ENCODE measurements at regions not wholly inside any gene's neighbourhood (a gene's known extent, or its start where the extent isn't known, plus 50 kb on each side); places are given as distances from the start of the nearest gene placed in this dataset.

GRCh38 chr21:35401476-35401875 lies 352.4 kb upstream of the RUNX1 start:
- DNase-seq (ENCODE audit: insufficient read length) (no peak), FAIRE-seq (no peak)
- TF ChIP-seq POLR2AphosphoS5 (IDR thresholded peaks at IDR 0.05; ENCODE audit: low read depth, low read length), result no peak
- TF ChIP-seq POLR2A (IDR thresholded peaks at IDR 0.05; ENCODE audit: low read depth, low read length), result no peak

DNA sequence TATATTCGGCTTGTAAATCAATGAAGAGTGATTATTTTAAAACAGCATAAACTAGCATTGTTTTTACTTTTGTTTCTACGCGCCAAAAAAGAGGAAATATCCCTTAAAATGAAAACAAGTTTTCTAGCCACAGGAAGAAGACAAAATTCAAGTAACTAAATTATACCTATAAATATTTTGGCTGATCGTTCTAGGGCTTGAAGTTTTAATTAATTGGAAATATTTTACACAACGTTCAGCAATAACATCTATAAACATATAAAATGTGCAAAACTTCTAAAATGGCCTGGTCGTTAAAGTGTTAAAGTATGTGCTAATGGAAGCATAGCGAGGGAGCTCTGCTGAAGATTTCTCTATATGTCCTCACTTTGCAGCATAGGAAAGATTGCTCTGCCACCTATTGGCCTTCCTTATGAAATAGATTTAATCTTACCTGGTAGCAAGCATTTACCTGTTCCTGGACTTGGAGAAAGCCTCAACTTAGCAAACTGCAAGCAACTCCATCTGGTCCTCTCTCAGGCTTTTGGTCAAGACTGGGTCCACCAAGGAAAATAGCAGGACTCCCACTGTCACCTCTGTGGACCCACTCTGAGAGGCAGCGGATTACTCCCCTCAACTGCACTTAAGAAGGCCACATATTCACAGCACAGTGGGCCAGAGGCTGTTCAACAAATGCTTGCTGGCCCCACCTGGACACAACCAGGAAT lies 351.3 kb upstream of the RUNX1 start:
- FAIRE-seq (no peak), DNase-seq (ENCODE audit: insufficient read length) (peak; percentile 11)
- TF ChIP-seq POLR2A (IDR thresholded peaks at IDR 0.05; ENCODE audit: low read depth, low read length) (no peak), TAF1 (IDR thresholded peaks at IDR 0.05; ENCODE audit: borderline replicate concordance, low read depth, low read length) (no peak), POLR2AphosphoS5 (IDR thresholded peaks at IDR 0.05; ENCODE audit: low read depth, low read length) (no peak)

- no peak for FAIRE-seq
- no peak for TF ChIP-seq TAF1 (IDR thresholded peaks at IDR 0.05; ENCODE audit: borderline replicate concordance, low read depth, low read length)
- TF ChIP-seq POLR2AphosphoS5 (IDR thresholded peaks at IDR 0.05; ENCODE audit: low read depth, low read length), result no peak
- no peak for TF ChIP-seq POLR2A (IDR thresholded peaks at IDR 0.05; ENCODE audit: low read depth, low read length)
Observed at GRCh38 chr21:35399706-35400105, 350.6 kb upstream of the RUNX1 start.

DNA sequence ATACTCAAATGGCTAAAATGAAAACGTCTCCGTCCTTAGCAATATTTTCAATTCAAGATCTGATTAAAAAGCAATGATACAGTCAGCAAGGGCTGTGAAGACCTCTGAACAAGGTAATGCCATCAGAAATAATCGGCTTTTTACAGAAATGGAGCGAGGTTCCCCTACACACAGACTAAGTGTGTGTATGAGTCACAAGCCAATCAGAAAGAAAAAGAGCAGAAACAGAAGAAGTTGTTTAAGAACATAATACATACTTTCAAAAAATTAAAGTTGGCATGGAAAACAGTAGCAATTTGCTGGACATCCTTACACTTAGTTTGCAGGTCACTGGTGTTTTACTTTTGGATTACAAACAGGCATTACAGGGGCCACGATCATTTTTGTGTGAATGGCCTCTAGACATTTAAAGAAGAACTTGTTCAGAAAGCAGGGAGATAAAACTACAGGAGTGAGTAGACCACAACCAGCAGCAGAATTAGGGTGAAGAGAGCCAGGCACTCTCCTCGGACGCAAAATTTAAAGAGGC lies 350.0 kb upstream of the RUNX1 start:
- TF ChIP-seq POLR2AphosphoS5 (IDR thresholded peaks at IDR 0.05; ENCODE audit: low read depth, low read length) (no peak), POLR2A (IDR thresholded peaks at IDR 0.05; ENCODE audit: low read depth, low read length) (no peak), TAF1 (IDR thresholded peaks at IDR 0.05; ENCODE audit: borderline replicate concordance, low read depth, low read length) (no peak)
- no peak for DNase-seq (ENCODE audit: insufficient read length)
- FAIRE-seq, result no peak

More at GRCh38 chr21:35399706-35400105, 350.6 kb upstream of the RUNX1 start:
- no peak for DNase-seq (ENCODE audit: insufficient read length)

DNA sequence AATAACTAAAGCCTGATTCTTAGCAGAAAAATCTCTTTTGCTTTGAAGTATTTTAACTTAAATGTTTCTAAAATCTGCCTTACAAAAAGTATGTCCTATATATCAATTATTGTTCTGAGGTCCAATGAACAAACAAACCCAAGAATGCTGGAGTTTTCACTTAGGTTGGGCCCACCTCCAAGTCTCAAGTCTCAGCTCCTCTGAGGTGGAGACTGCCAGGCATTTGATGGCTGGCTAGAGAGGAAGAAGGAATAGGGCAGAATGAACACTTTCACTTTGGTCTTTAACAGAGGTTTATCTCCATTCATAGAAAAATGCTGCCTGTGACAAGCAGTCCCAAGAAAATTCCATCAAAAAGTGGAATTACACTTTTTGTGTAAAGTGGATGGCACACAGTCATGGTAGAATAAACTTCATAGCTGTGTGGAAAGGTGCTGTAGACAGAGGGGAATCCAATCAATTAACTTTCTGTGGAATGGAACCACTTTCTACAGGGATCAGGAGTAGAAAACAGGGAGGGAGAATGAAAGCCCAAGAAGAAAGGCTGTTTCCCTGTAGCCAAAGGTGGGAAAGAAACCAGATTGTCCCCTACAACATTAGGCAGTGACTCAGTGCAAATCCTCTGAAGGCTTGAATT lies 349.4 kb upstream of the RUNX1 start:
- TF ChIP-seq POLR2A (IDR thresholded peaks at IDR 0.05; ENCODE audit: low read depth, low read length) (no peak), POLR2AphosphoS5 (IDR thresholded peaks at IDR 0.05; ENCODE audit: low read depth, low read length) (no peak), TAF1 (IDR thresholded peaks at IDR 0.05; ENCODE audit: borderline replicate concordance, low read depth, low read length) (no peak)
- FAIRE-seq (no peak), DNase-seq (ENCODE audit: insufficient read length) (no peak)

DNA sequence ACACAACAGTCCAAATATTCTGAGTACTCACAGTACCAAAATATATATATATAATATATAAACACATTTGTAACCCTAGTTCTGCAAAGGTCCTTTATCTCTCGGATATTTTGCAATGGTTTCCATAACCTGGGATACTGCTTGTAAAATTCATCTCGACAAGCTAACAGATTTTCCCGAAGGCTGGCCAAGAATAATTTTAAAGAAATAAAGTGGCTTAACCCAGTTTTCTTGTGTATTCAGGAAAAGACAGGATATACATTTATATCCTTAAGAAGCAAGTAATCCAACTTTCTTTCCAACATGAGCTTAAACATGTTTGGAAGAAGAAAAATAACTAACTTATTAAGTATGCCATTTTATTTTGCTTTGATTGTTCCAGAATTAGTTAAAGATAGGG lies 348.7 kb upstream of the RUNX1 start:
- FAIRE-seq, result no peak
- TF ChIP-seq POLR2AphosphoS5 (IDR thresholded peaks at IDR 0.05; ENCODE audit: low read depth, low read length), result no peak
- no peak for TF ChIP-seq POLR2A (IDR thresholded peaks at IDR 0.05; ENCODE audit: low read depth, low read length)
- TF ChIP-seq TAF1 (IDR thresholded peaks at IDR 0.05; ENCODE audit: borderline replicate concordance, low read depth, low read length), result no peak
- DNase-seq (ENCODE audit: insufficient read length), result no peak

GRCh38 chr21:35396655-35397054 lies 347.6 kb upstream of the RUNX1 start:
- no peak for FAIRE-seq
- DNase-seq (ENCODE audit: insufficient read length), result no peak
- TF ChIP-seq TAF1 (IDR thresholded peaks at IDR 0.05; ENCODE audit: borderline replicate concordance, low read depth, low read length) (no peak), POLR2AphosphoS5 (IDR thresholded peaks at IDR 0.05; ENCODE audit: low read depth, low read length) (no peak), POLR2A (IDR thresholded peaks at IDR 0.05; ENCODE audit: low read depth, low read length) (no peak)

- DNase-seq (ENCODE audit: insufficient read length) (no peak), FAIRE-seq (no peak)
- TF ChIP-seq POLR2A (IDR thresholded peaks at IDR 0.05; ENCODE audit: low read depth, low read length), result no peak
Observed at GRCh38 chr21:35395728-35396127, 346.6 kb upstream of the RUNX1 start.

GRCh38 chr21:35394634-35395369 lies 345.7 kb upstream of the RUNX1 start:
- FAIRE-seq, result no peak
- DNase-seq (ENCODE audit: insufficient read length), result no peak
- TF ChIP-seq TAF1 (IDR thresholded peaks at IDR 0.05; ENCODE audit: borderline replicate concordance, low read depth, low read length) (no peak), POLR2A (IDR thresholded peaks at IDR 0.05; ENCODE audit: low read depth, low read length) (no peak), POLR2AphosphoS5 (IDR thresholded peaks at IDR 0.05; ENCODE audit: low read depth, low read length) (no peak)

DNA sequence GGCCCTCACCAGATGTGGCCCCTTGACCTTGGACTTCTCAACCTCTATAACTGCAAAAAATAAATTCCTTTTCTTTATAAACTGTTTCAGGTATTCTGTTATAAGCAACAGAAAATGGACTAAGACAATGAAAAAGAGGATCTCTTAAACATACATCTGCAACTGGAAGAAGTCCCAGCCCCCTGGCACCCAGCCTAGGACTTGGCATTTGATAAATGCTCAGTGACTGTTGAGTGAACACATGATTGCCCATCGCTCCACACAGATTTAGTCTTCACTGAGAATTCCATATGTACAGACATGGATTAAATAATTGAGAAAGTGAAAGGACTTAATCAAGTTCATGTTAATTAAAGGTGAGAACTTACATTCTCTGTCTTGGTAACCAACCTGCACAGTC lies 344.9 kb upstream of the RUNX1 start:
- DNase-seq (ENCODE audit: insufficient read length), result no peak
- TF ChIP-seq POLR2AphosphoS5 (IDR thresholded peaks at IDR 0.05; ENCODE audit: low read depth, low read length) (no peak), TAF1 (IDR thresholded peaks at IDR 0.05; ENCODE audit: borderline replicate concordance, low read depth, low read length) (no peak), POLR2A (IDR thresholded peaks at IDR 0.05; ENCODE audit: low read depth, low read length) (no peak)
- no peak for FAIRE-seq

DNA sequence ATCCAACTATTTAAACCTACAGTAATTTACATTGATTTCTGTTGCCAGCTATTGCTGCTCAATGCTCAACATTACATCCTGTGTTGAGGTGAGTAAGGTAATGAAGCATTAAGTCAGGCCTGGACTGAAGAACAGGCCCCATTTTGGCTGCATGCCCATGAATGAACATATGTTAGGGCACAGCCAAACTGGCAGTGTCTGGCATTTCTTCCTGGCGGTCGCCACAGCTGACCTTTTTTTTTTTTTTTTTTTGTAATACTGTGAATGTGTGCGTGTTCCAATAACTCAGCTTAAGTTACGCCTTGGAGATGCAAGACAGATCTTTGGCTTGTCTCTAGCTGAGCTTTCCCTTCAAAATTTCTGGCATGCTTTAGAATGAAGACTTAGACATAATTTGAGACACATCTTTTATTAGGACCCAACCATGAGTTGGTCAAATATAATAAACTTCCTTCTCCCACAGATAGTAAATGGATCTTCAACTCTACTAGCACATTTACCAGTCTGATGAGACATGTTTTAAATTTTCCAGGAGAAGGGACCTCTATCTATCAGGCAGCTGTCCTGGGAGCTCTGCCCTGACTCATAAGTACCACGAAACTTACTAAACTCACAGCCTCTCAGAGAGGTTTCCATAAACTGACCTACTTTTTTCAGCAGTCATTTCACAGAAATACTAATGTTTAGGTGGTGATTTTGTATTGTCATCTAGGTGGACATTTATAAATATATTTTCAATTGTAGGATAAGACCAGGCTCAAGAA lies 341.1 kb upstream of the RUNX1 start:
- DNase-seq (ENCODE audit: insufficient read length), result no peak
- TF ChIP-seq POLR2A (IDR thresholded peaks at IDR 0.05; ENCODE audit: low read depth, low read length) (no peak), TAF1 (IDR thresholded peaks at IDR 0.05; ENCODE audit: borderline replicate concordance, low read depth, low read length) (no peak), POLR2AphosphoS5 (IDR thresholded peaks at IDR 0.05; ENCODE audit: low read depth, low read length) (no peak)
- FAIRE-seq, result no peak

Measured in GM12892 (cell line).